IMR-90 (cell line): ENCODE measurements at regions not wholly inside any gene's neighbourhood (a gene's known extent, or its start where the extent isn't known, plus 50 kb on each side); places are given as distances from the start of the nearest gene placed in this dataset.

Experiments
- ATAC-seq: fragments of 200-7000 bp; cut with Tn5 transposase; 2 replicates; pipeline ENCODE4 v1.9.1; 2020; ENCODE audit warnings: low read depth, mild to moderate bottlenecking, moderate library complexity
- BruUV-seq: library from RNA; stranded (reverse); fragments of 400-500 nt; replicated peaks from 2 replicates; lab custom pipeline; 2021; lab: Mats Ljungman, UMichigan
- CTCF ChIA-PET: fragments of 300-600 bp; formaldehyde crosslinking; extraction: SDS; loops from one replicate; lab custom pipeline; 2021; ENCODE audit warnings: antibody characterized with exemption; lab: Yijun Ruan, JAX
- POLR2A ChIA-PET: fragments of 300-600 bp; sonication (Branson Sonifier 250); formaldehyde crosslinking; loops from one replicate; lab custom pipeline; 2022; ENCODE audit warnings: antibody characterized with exemption; ENCODE audit not compliant: unreplicated experiment; lab: Charles Lee
- DNase-seq: peaks from one replicate; pipeline ENCODE4 v3.0.0; 2013
- H2AFZ ChIP-seq: replicated peaks from 2 replicates; pipeline ENCODE3; 2013; ENCODE audit warnings: low read length, mild to moderate bottlenecking; ENCODE audit not compliant: poor library complexity
- H2AK5ac ChIP-seq: 2 replicates; pipeline ENCODE4 v1.6.1; 2013; ENCODE audit warnings: low read depth, low read length, inconsistent platforms
- H2AK9ac ChIP-seq: replicated peaks from 2 replicates; pipeline ENCODE3; 2013; ENCODE audit warnings: mild to moderate bottlenecking, low read depth, low read length, moderate library complexity; ENCODE audit not compliant: poor library complexity
- H2BK120ac ChIP-seq: 2 replicates; pipeline ENCODE4 v1.6.1; 2013; ENCODE audit warnings: low read depth, low read length, inconsistent platforms
- H2BK15ac ChIP-seq: 3 replicates; pipeline ENCODE4 v1.6.1; 2013; ENCODE audit warnings: low read depth, low read length, inconsistent platforms
- H2BK20ac ChIP-seq: 2 replicates; pipeline ENCODE4 v1.6.1; 2013; ENCODE audit warnings: low read depth, mild to moderate bottlenecking, inconsistent platforms, low read length, moderate library complexity
- H2BK5ac ChIP-seq: 2 replicates; pipeline ENCODE4 v1.6.1; 2013; ENCODE audit warnings: mild to moderate bottlenecking, low read depth, low read length, inconsistent platforms; ENCODE audit not compliant: poor library complexity, severe bottlenecking
- H3K14ac ChIP-seq: replicated peaks from 2 replicates; pipeline ENCODE4 v1.6.1; 2013; ENCODE audit warnings: low read depth, low read length, inconsistent platforms
- H3K18ac ChIP-seq: 2 replicates; pipeline ENCODE4 v1.6.1; 2013; ENCODE audit warnings: low read depth, low read length, control low read depth
- H3K23ac ChIP-seq: 2 replicates; pipeline ENCODE4 v1.6.1; 2013; ENCODE audit warnings: low read depth, low read length, inconsistent platforms
- H3K27ac ChIP-seq: 2 replicates; pipeline ENCODE4 v1.5.1; 2013; ENCODE audit warnings: mild to moderate bottlenecking, control low read depth, low read length; ENCODE audit not compliant: insufficient read depth
- H3K27me3 ChIP-seq: 2 replicates; pipeline ENCODE4 v1.6.1; 2013; ENCODE audit warnings: low read length; ENCODE audit not compliant: control insufficient read depth, insufficient read depth
- H3K36me3 ChIP-seq: 2 replicates; pipeline ENCODE4 v1.6.1; 2013; ENCODE audit warnings: low read length, mixed read lengths; ENCODE audit not compliant: control insufficient read depth, insufficient read depth
- H3K4ac ChIP-seq: 2 replicates; pipeline ENCODE4 v1.6.1; 2013; ENCODE audit warnings: low read depth, low read length, inconsistent platforms
- H3K4me1 ChIP-seq: 2 replicates; pipeline ENCODE4 v1.6.1; 2013; ENCODE audit warnings: low read length, mixed read lengths; ENCODE audit not compliant: control insufficient read depth, insufficient read depth
- H3K4me2 ChIP-seq: 2 replicates; pipeline ENCODE4 v1.6.1; 2013; ENCODE audit warnings: low read depth, mild to moderate bottlenecking, control low read depth, low read length, moderate library complexity
- H3K4me3 ChIP-seq: 2 replicates; pipeline ENCODE4 v1.5.1; 2013; ENCODE audit warnings: low read depth, mild to moderate bottlenecking, control low read depth, low read length, moderate library complexity; ENCODE audit not compliant: insufficient read depth
- H3K56ac ChIP-seq: 2 replicates; pipeline ENCODE4 v1.6.1; 2013; ENCODE audit warnings: low read length, inconsistent platforms; ENCODE audit not compliant: insufficient read depth; ENCODE audit errors: extremely low read depth
- H3K79me1 ChIP-seq, 2 experiments: 2 replicates each; pipeline ENCODE4 v1.6.1; 2013; ENCODE audit warnings: low read length in 2 of 2, inconsistent platforms in 1 of 2, low read depth in 1 of 2
- H3K9ac ChIP-seq: 2 replicates; pipeline ENCODE4 v1.6.1; 2013; ENCODE audit warnings: low read depth, low read length, control low read depth
- H3K9me1 ChIP-seq: 2 replicates; pipeline ENCODE4 v1.6.1; 2013; ENCODE audit warnings: low read length, inconsistent platforms; ENCODE audit not compliant: insufficient read depth
- H3K9me3 ChIP-seq: 2 replicates; pipeline ENCODE4 v1.6.1; 2013; ENCODE audit warnings: low read length; ENCODE audit not compliant: control insufficient read depth, insufficient read depth
- H4K20me1 ChIP-seq: 2 replicates; pipeline ENCODE4 v1.6.1; 2013; ENCODE audit warnings: low read length, inconsistent platforms; ENCODE audit not compliant: insufficient read depth
- H4K5ac ChIP-seq: 2 replicates; pipeline ENCODE4 v1.6.1; 2013; ENCODE audit warnings: mild to moderate bottlenecking, low read depth, low read length, control low read depth
- H4K8ac ChIP-seq, 2 experiments: 2 replicates each; pipeline ENCODE4 v1.6.1; 2013; ENCODE audit warnings: low read depth in 2 of 2, low read length in 2 of 2, control low read depth in 1 of 2, inconsistent platforms in 1 of 2
- H4K91ac ChIP-seq: 2 replicates; pipeline ENCODE4 v1.6.1; 2013; ENCODE audit warnings: low read depth, low read length, inconsistent platforms; ENCODE audit not compliant: insufficient read depth
- CEBPB ChIP-seq: IDR thresholded peaks from 2 replicates; pipeline ENCODE4 v1.6.1; 2012; ENCODE audit warnings: low read depth, low read length, improper control_type of control experiment
- FOS ChIP-seq: fragments of 150-350 bp; IDR thresholded peaks from 2 replicates; pipeline ENCODE4 v1.6.1; 2016; ENCODE audit warnings: low read depth, low read length
- WGBS, 2 experiments: methylation state at CpG; one replicate each; pipeline versions ENCODE4 v1.1.5 to v1.1.7; 2013; ENCODE audit warnings: missing lambda C conversion rate in 2 of 2; ENCODE audit not compliant: insufficient read length in 1 of 2; ENCODE audit errors: extremely low coverage in 2 of 2; 5-methylcytosine and 5-hydroxymethylcytosine counted together
- dilution Hi-C: fragments of 300-500 bp; cut with HindIII; formaldehyde crosslinking; loops from one replicate; pipeline ENCODE4 v1.14.3; 2018; ENCODE audit warnings: low sequenced_read_pairs; ENCODE audit not compliant: unreplicated experiment
- in situ Hi-C: fragments of 300-500 bp; cut with MboI; formaldehyde crosslinking; loops from 3 replicates; pipeline ENCODE4 v1.14.3; 2019; ENCODE audit warnings: low sequenced_read_pairs, inconsistent platforms, mixed read lengths
- intact Hi-C: fragments of 100-400 bp; cut with micrococcal nuclease; formaldehyde crosslinking; loops from 2 replicates; pipeline ENCODE4 v1.10.0; 2022

GRCh38 chr15:100713163-100713867 lies 110.9 kb downstream of the ASB7 start:
- peak; percentile 69; the same call in 1 of the 2 replicates for TF ChIP-seq FOS
- TF ChIP-seq CEBPB: no peak
- peak overlapping the region; percentile 11; the same call in 1 of the 3 replicates for H2BK15ac ChIP-seq
- no peaks in the 10 kb centered on the region for H3K79me1 ChIP-seq
- no TSS peak for BruUV-seq
- intact Hi-C loops: no loop called here
- peak overlapping the region; percentile 75 for H4K91ac ChIP-seq
- peak overlapping the region; percentile 9; the same call in 1 of the 2 replicates for H3K18ac ChIP-seq
- H3K27me3 ChIP-seq: no peaks in the 10 kb centered on the region
- dilution Hi-C loops: no loop called here
- ATAC-seq: peak; percentile 66
- peak overlapping the region; percentile 47 for H2AFZ ChIP-seq
- H3K27ac ChIP-seq: no peak overlapping the region; the same call in 1 of the 2 replicates
- H2BK120ac ChIP-seq: peak overlapping the region; percentile 88
- peak overlapping the region; percentile 49; the same call in 1 of the 2 replicates for H3K14ac ChIP-seq
- POLR2A ChIA-PET: no interaction called here
- peak overlapping the region; percentile 26 to 29 for H4K8ac ChIP-seq
- H3K4me3 ChIP-seq: no peak overlapping the region
- H3K9me3 ChIP-seq: no peaks in the 10 kb centered on the region
- H2AK9ac ChIP-seq: peak overlapping the region; percentile 11
- H3K36me3 ChIP-seq: no peaks in the 10 kb centered on the region
- peak overlapping the region; percentile 88 for H2AK5ac ChIP-seq
- in situ Hi-C loops: loop anchor here (25.0 kb wide), 1 partner anchor 549 kb away; the partner anchor contains the start of gene CHSY1
- no peak overlapping the region for H3K56ac ChIP-seq
- peak overlapping the region; percentile 77 for H2BK20ac ChIP-seq
- CTCF ChIA-PET: interaction anchor here (0.6 kb wide), 1 partner anchor 836 kb away, joined by 3 read pairs; no protein-coding TSS in a partner anchor
- 0 out of 2 replicates have a peak overlapping the region, but pooled peaks have one; percentile 18 for H4K5ac ChIP-seq
- H3K4ac ChIP-seq: peak overlapping the region; percentile 71
- no peak overlapping the region for H3K23ac ChIP-seq
- no peaks in the 10 kb centered on the region for H4K20me1 ChIP-seq
- H3K9ac ChIP-seq: no peak overlapping the region
- WGBS, 2 experiments: 88% methylated on average over 8 of the region's 22 CpGs; no CpG with 5 or more reads in 1 of the 2 experiments
- H3K4me1 ChIP-seq: peaks cover 20% of the 10 kb centered on the region
- H3K9me1 ChIP-seq: peaks cover 19% of the 10 kb centered on the region
- peak; percentile 79 for DNase-seq
- H2BK5ac ChIP-seq: peak overlapping the region; percentile 63
- no peak overlapping the region for H3K4me2 ChIP-seq
